ENCODE measurements at regions not wholly inside any gene's neighbourhood (a gene's known extent, or its start where the extent isn't known, plus 50 kb on each side); places are given as distances from the start of the nearest gene placed in this dataset.

- TF ChIP-seq NRF1 (conservative IDR thresholded peaks at IDR 0.05; ENCODE audit: low read depth, low read length) (no peak), USF2 (IDR thresholded peaks at IDR 0.05; ENCODE audit: borderline replicate concordance, low read depth, low read length) (no peak), POLR2A (IDR thresholded peaks at IDR 0.05; ENCODE audit: low read depth, low read length) (no peak), HDAC2 (IDR thresholded peaks at IDR 0.05) (no peak), POLR2AphosphoS5 (IDR thresholded peaks at IDR 0.05; ENCODE audit: low read length) (no peak), CTCF (IDR thresholded peaks at IDR 0.05 in 2 of 3, conservative IDR thresholded peaks at IDR 0.05 in 1 of 3; ENCODE audit: control insufficient read depth in 2 of 3, extremely low read depth in 1 of 3, insufficient read depth in 1 of 3, low read depth in 3 of 3, low read length in 3 of 3) (no peak), RFX5 (IDR thresholded peaks at IDR 0.05; ENCODE audit: low read depth, low read length) (no peak)
These were observed 384.7 kb upstream of the AGA start for GRCh38 chr4:177826973-177827372.

All from GM12878 (cell line).